GM18498 (cell line): ENCODE measurements at regions not wholly inside any gene's neighbourhood (a gene's known extent, or its start where the extent isn't known, plus 50 kb on each side); places are given as distances from the start of the nearest gene placed in this dataset.

ENCODE experiments used
- ATAC-seq: cut with Tn5 transposase; IDR thresholded peaks from one replicate; pipeline ENCODE4 v1.9.1; 2021; ENCODE audit warnings: mild to moderate bottlenecking, moderate library complexity; ENCODE audit not compliant: unreplicated experiment

DNA sequence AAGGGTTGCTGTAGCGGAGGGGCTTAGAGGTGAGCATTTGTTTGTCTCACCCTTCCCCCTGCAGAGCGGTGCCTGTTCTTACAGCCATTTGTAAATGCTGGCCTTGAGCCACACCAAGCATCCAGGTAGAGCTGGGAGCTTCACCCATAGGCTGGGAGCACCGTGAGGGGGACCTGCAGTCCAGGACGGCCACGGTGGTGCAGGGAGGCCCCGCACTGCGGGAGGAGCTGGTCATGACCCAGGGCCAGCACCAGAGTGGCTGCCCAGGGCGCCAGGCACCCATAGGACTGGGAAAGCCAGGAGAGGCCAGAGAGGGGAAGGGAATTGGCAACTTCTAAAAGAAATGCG lies 197.3 kb upstream of the ADAMTS16 start:
- ATAC-seq, result no peak

DNA sequence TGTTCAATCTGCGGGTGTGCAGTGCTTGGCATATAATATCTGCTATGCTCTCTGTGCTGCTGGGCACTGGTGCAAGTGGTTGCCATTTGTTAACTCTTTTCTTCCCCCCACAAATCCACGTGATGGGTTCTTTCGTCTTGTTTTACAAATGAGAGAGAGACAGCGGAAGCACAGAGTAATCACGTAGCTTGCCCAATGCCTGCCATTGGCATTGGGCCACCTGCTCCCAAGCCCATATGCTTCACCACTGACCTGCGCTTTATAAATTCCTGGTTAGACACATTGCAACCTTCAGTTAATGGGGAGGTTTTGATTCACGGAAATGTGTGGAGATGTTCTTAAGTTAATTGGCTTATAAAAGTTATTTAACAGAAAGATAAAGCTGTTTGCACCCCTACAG lies 194.8 kb upstream of the ADAMTS16 start:
- no peak for ATAC-seq

DNA sequence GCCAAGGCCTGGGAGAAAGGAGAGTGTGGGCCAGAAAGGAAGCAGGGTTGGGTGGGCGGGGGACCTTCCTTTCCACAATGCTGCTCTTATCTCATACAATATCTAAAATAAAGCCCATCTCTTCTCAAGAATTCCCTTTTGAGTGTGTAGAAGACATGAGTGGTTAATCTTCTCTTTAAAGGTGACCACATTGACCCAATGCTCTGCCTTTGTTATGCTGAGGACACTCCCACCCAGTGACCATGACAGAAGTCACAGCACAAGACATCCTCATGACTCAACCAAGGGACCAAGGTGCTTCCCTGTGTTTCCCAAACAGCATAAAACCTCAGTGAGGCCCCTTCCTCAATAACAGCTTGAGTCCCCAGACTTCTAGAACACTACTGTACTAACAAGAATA lies 193.0 kb upstream of the ADAMTS16 start:
- ATAC-seq, result no peak

DNA sequence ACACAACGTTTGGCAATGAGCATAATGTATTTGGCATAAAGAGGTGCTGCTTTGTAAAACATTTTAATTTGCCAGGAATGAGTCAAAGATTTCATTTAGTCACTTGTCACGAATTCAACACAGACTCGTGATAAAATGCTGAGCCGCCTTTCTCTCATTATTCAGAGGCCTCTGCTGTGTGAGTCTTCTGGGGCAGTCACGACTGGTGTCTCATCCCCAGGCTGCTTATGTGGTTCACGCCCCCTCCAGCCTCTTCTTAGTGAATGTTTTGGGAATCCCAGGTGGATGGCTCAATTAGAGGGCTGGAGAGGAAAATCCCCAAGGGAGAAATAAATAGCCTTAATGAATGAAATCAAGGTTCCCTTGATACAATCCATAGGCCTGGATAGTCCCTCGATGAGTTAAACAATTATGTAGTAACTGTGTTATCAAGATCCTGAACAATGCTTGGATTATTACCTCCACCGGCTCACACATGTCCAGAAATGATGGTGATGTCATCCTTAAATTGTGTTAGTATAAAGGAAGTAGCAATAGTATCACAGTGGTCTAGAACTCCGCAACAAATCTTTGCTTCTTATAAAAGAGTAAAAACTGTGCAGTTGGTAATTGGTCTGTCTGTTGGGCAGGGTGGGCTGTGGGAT lies 192.1 kb upstream of the ADAMTS16 start:
- no peak for ATAC-seq

DNA sequence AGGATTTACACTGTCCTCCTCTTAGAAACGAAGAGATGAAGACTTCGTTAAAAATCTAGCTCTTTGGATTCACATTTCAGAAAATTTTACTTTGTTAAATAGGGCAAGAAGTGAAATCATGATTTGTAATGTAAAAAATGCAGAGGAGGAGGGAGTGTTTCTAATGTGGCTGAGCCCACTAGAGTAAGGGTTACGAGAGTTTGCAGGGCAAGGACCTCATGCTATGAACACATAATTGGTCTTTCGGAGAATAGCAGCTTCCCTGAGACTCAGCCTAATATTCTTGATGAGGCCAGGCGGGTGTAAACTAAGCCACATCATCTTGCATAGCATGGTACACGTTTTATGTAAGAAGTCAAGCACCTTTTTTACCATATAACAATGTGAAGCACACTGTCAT lies 191.0 kb upstream of the ADAMTS16 start:
- no peak for ATAC-seq

DNA sequence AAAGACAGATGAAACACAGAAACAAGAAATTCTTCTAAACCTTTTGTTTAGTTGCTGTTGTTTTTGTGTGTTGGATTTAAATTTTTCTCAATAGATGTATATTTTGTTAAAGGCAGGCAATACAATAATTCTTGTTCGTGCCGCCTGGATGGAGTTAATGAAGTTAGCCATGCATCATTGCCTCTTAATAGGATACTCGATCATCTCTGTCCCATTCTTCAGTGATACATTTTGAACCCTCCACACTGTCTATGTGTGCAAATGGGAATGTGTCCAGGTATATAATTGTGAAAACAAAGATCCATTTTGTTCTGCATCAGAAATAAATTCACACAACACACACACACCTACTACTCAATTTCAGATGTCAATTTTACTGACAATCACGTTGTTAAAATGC lies 186.6 kb upstream of the ADAMTS16 start:
- no peak for ATAC-seq

DNA sequence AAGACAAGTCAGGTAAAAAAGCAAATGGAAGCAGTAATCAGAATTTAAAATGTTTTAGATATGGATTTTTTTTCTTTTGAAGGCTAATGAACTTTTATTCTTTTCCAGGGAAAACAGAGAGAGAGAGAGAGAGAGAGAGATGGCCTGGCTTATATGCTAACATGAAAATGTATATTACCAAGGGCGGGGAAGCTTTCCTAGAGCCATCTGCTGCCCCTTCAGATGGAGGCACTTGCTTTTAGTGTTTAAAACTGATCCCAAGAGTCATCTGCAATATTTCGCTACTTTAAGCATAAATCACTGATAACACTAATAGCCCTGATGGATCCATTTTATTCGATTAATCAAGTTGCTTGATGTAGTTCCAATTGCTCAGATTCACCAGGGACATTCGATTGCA lies 186.1 kb upstream of the ADAMTS16 start:
- ATAC-seq, result no peak

DNA sequence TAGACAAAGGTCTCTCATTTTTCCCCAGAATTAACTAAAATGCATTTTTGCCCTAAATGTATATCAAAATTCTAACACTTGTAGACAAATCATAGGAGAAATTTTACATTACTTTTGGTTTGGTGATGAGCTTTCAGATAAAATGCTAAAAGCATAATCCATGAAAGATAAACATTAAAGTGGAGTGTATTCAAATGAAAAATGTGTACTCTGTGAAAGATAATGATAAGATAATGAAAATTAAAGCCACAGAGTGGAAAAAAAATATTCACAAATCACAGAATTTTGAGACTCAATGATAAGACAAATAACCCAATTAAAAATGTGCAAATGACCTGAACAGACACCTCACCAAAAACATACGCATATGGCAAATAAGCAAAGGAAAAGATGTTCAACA lies 176.9 kb upstream of the ADAMTS16 start:
- no peak for ATAC-seq

DNA sequence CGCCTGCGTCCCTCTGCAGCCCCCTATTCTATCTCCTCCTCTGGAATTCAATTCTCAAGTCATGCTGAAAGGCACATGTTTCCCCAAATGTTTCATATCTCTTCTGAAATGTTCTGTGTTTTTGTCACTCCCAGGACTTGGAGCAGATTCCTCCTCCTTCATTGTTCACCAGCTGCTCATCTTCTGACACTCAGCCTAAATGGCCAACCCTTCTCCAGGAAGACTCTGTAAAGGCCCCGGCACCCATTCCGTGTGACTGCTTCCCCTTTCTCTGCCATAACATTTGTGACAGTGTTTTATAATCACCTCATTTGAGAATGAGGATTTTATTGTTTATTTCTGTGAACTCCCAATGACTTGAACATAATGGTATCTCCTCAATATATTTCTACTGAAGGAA lies 170.8 kb upstream of the ADAMTS16 start:
- no peak for ATAC-seq

DNA sequence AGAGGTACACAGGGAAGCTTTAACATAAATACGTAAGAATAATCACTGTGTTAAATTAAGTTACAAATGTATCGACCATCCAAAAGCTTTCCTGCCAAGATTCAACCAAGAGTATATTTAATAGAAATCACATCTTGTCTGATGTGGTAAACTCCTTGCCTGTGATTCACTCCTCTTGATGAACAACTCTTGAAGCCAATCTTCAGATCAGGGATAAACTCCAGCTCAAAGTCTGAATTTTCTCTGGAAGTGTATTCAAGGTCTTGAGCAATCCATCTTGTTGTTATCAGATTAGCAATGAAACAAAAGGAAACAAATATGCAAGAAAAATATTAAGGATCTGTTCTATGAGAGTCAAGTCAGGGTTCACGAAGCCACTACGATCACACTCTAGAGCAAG lies 170.0 kb upstream of the ADAMTS16 start:
- ATAC-seq, result no peak

DNA sequence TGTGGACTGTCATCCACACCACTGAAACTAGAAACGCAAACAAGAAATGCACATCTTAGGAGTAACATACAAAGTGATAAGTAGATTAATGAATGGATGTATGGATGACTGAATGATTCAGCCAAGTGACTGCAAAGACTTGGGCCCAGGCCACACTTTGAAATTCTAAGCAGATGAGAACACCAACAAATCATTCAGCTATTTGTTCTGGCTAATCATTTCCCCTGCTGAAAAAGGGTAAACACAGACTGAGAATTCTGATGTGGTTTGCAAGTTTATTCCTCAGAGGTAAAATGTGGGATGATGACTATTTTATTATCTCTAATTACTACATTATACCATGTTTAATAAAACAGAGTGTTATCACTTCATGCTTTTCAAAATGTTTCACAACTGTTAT lies 163.2 kb upstream of the ADAMTS16 start:
- ATAC-seq, result no peak

DNA sequence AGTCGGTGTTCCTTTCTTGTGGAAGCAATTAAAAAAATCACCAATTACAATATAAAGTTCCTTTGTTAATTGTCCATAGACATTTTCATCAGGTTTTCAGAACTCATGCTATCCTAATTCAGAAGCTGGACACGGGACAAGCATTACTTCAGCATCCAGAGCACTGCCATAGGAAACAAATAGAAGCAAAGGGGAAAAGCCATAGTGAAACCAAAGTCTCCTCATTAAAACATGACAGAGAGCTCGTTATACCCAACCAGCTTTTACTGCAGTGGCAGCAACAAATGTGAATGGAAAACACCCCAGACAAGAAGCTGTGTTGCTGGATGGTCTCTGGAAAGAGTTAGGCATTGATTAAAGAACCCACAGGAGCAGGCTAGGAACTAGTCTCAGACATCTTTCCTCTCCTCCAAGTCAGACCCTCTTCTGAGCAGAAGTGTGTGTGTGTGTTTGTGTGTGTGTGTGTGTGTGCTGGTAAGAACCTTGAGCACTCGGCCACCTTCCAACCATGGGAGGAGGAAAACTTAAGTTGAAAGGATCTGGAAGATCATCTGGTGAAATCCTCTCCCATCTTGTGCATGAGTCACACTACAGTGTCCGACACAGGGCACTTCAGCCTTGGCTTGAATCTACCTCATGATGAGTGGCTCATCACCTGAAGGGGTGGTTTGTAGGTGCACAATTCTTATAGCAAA lies 162.6 kb upstream of the ADAMTS16 start:
- ATAC-seq, result no peak

DNA sequence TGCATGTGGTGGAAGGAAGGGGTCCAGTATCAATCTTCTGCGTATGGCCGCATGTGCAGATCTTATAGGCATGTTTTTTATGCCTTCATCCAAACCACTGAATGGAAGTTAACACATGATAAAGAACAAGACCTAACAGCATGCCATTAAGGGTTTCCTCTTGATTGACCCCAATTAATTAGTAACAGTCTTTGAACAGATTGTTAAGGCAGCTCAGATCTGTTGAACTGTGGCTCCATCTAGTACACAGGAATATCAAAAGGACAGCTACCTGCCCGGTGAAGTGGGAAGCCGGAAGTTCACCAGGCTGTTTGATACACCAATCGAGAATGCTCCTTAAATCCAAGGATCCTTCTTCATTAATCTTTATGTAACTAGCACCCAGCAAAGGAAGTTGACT lies 159.9 kb upstream of the ADAMTS16 start:
- no peak for ATAC-seq

DNA sequence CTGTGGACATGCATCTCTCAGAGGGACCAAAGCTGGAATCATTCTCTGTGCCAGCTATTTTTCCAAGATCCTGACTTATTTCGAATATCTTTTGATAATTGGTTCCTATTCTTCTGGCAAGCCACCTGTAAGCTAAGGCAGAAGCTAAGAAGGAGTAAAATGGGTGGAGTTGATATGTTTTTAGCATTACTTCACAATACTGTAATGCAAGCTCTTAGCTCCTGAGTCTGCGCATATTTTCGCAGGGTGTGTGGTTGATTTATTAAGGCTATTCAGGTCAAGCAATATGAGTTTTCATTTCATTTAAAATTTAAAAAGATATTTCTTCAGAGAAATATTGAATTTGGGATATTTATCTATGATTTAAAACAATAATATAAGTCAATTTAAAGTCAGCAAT lies 158.5 kb upstream of the ADAMTS16 start:
- ATAC-seq, result no peak

DNA sequence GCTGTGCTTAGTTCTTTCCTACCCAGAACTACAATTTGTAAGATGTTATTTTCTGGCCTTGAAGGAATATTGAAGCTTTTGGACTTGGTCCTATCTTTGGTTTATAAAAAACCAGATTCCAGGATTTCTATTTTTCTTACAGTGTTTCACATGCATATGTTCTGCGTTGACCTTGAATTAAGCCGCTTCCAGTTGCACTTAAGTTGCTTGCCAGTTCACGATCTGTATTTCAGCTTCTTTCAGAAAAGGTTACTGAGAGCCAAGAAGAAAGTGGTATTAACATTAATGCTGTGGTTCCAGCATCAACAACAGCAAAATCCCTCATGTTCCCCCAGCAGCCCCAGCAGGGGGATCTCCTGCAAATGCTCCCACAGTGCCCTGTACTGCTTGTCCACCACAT lies 156.4 kb upstream of the ADAMTS16 start:
- no peak for ATAC-seq

DNA sequence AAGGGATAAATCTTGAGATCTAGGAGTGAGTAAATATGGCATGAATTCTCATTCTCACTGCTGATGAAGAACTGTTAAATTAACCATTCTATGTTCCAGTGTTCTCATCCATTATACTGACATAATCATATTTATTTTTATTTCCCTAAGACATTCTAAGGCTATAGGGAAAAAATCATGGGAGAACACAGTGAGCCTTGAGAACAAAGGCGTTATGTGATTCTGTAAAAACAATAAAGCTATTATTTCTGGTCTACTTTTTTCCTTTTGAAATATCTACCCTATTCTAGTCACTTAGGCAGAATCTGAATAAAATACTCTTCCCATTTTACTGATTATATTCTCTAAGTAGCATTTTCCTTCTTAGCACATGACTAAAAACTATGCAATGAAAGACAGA lies 155.7 kb upstream of the ADAMTS16 start:
- no peak for ATAC-seq

DNA sequence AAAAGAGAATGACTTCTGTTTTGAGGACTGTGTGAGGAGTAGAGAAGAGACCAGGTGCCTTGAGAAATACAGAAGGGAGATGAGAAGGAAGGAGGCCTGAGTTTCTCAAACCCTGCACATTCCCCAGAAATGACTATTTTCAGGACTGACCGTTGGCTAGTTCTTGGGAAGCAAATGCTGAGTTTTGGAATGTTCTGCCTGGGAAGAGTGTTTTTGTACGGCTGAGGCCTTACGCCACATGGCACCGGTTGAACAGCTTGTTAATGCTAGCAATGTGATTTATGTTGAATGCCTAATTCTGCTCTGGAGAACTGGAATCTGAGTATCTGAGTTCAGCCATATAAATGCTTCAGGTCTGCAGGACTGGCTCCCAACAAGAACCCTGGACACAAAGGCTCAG lies 152.7 kb upstream of the ADAMTS16 start:
- ATAC-seq, result no peak

DNA sequence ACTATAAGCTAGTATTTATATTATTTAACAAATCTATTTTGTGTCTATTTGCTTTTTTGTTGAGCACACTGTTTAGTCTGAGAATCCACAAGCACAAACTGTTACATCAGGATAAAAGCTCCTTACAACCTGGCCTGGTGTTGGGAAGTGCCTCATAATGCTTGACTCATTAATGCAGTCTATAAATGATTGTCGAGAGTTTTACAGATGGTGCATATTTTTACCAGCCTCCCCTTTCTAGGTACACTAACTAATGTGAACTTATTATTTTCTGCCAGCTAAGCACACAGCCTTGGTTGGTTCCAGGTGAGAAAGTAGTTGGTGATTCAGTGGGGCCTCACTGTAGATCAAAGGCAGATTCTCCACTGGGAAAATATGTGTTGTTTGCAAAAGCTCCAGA lies 151.0 kb upstream of the ADAMTS16 start:
- ATAC-seq, result no peak

DNA sequence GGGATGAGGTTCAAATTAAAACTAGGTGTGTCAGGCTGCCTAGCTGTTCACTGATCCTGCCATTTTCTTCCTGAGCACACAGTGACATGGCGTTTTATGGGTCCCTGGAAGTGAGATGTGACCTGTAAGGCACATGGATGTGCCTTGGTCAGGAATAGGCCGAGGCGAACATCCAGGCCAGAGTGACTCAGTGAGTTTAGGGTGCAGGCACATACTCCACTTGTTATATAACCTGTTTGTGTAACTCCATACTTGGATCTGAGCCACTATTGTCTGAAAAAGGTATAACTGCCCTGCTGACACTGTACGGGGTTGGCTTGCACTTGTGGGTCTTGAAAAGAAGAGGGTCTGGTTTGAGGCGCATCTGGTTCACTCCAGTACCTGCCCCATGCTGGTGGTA lies 150.1 kb upstream of the ADAMTS16 start:
- ATAC-seq, result no peak

DNA sequence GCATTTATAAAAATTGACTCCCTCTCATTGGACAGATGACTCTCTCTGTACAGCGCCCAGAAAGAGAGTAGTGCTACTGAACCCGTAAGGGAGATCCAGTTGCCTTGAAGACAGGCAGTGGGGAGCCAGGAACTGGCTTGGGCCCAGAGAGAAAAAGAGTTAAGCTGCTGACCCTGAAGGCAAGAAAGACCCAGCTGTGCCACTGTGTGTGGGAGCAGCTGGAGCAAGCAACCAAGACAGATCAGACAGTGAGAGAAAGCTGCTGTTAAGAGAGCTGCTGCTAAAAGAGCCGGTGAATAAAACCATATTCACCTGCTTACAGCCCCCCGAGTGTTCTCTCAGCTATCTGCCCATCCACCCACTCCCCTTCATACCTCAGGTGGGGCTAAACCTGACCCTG lies 149.7 kb upstream of the ADAMTS16 start:
- ATAC-seq, result no peak

DNA sequence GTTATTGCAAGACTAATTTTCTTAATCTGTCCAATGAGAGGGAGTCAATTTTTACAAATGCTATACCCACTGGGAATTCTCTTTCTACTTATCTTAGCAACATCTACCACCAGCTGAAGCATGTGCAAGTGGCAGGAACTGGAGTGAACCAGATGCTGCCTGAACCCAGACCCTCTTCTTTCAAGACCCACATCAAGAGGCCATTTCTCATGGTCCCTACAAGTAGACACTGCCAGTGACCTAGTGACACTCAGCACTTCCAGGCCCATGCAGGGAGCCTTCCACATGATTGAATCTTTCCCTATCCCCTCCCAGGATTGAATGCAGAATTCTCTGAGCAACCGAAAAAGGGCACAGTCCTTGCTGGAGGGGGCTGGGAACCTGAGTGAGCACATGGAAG lies 148.2 kb upstream of the ADAMTS16 start:
- ATAC-seq, result no peak

DNA sequence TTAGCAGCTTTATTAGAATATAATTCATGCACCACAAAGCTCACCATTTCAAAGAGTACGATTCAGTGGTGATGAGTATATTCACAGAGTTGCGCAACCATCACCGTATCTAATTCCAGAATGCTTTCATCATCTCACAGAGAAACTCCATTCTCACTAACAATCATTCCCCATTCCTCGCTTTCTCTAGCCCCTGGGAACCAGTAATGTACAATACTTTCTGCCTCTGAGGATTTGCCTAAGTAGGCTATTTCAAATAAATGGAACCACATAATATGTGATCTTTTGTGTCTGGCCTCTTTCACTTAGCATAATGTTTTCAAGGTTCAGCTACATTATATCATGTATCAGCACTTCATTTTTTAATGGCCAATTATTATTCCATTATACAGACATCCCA lies 145.1 kb upstream of the ADAMTS16 start:
- no peak for ATAC-seq

DNA sequence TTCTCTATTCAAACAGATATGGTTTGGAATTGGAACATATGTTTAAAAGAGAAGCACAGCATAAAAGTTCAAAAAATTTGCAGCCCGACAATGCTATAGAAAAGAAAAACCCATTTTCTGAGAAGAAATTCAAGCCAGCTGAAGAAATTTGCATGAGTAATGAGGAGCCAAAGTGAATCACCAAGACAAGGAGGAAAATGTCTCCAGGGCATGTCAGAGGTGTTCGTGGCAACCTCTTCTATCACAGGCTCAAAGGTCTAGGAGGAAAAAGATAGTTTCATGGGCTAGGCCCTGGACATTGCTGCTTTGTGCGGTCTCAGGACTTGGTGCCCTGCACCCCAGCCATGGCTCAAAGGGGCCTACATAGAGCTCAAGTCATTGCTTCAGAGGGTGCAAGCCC lies 134.8 kb upstream of the ADAMTS16 start:
- ATAC-seq, result no peak
